SK-MEL-5 (cell line): ENCODE measurements at regions not wholly inside any gene's neighbourhood (a gene's known extent, or its start where the extent isn't known, plus 50 kb on each side); places are given as distances from the start of the nearest gene placed in this dataset.
"Not testable (repeated sequence)": the region's sequence is repeated elsewhere in the genome, so short reads cannot be mapped to it uniquely, and the experiment has no call there.

ENCODE experiments used
- DNase-seq: peaks from one replicate; pipeline ENCODE4 v3.0.0-alpha.2; 2016; ENCODE audit warnings: low read depth, low spot score
- in situ Hi-C: cut with HindIII; loops from 2 replicates; pipeline ENCODE4 v1.10.0; 2016; ENCODE audit warnings: low sequenced_read_pairs, high pct_unique_total_duplicates, low pct_unique_long_range_greater_than_20kb

- no peak for DNase-seq
- in situ Hi-C loops = no loop called here
These were observed 265.1 kb downstream of the ETV1 start for GRCh38 chr7:13724191-13724976.

DNA sequence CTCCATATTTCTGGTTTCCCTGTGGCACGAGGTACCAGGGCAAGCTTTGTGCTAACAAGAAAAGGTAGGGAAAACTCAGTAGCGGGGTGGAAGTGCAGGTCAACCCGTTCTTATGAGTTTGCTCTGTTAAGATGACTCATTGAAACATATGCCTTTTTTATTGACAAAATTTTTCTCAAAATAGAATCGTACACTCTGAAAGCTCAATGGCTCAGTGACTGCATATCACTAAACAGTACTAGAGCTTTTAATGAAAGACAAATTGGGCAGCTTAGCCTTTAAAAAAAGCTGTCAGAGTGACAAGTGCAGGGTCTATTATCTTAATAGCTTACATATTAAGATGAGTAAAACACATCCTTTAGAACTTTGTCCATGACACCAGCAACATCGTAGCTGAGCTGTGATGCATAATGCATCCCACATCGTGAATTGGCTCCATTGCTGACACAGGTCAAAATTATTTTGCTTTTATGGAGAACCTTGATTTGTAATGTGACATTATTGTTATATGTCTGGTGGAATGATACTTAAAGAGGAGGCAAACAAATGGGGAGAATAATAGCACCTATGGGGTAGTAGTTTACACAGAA is 264.4 kb downstream of the ETV1 start:
- in situ Hi-C loops = no loop called here
- DNase-seq = no peak

- DNase-seq = peak; percentile 20
- in situ Hi-C loops = no loop called here
These were observed 263.9 kb downstream of the ETV1 start for GRCh38 chr7:13725591-13725990.

DNA sequence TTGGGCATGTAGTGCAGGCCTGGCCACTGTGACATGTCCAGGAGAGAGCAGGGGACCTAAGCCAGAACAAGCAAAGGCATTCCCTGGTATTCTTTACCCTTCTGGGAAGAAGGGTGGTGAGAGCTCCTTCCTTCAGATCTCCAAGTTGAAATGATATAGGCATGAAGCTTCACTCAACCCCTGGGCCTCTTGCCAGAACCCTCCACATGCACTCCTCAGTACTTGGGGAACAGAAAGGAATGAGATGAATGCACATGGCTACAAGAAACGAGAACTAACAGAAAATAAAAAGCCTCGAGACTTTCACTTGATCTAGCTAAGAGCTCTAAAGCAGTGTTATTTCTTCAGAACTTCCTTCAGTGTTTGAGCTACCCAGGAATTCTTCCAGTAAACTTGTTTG is 262.2 kb downstream of the ETV1 start:
- DNase-seq = no peak
- in situ Hi-C loops = no loop called here

DNA sequence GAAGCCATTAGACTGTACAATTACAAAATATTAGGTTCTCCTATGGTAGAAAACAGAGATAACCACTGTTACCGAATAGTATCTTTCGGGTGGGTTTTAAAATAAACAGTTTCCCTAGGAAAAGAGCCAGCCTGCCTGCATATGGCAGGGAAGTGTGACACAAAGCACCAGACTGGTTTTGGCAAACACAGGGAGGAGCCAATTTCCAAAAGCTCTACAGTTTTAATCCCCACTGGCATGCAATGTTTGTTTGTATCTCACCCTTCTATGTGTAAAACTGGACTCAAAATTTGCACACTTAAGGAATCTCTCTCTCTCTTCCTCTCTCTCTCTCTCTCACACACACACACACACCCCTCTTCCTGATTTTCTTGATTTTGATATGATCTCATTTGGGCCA is 261.7 kb downstream of the ETV1 start:
- no peak for DNase-seq
- in situ Hi-C loops = no loop called here

GRCh38 chr7:13728430-13728829 is 261.0 kb downstream of the ETV1 start:
- in situ Hi-C loops, DNase-seq: not testable (repeated sequence)

- DNase-seq = no peak
- in situ Hi-C loops = no loop called here
These were observed 257.8 kb downstream of the ETV1 start for GRCh38 chr7:13731643-13732042.

DNA sequence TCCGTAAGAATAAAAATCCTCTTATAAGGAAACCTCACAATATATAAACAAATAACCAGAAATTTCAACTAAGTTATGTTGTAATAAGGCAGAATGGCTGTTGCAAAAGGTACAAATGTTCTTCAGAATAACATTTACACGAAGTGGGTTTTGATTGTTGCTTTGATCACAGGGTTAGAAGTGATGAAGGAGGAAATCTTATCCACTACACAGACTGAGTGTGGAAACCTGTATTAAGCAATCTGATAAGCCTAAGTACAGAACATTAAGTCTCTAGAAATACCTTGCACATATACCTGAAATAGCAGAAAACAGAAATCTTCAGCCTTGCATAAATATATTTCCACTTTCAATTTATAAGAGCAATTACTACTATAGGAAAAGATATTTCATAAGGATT is 251.9 kb downstream of the ETV1 start:
- in situ Hi-C loops = no loop called here
- no peak for DNase-seq

DNA sequence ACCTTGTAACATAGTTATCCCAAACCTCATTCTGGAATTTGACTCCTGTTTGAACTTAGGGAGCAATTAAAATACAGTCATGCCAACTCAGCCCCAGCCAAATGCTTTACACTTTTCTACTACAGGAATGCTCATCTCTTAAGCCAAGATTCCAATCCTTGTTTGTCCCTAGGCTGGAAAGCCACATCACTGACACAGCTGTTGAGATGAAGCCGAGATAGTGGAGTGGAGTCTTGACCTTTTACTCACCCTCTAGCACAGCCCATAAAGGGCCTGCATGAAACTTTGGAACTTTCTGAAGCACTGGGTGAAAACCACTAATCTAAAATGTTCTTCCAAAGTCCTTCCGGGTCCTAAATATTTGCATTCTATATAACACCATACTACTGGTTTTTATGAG is 247.3 kb downstream of the ETV1 start:
- in situ Hi-C loops = loop anchor here (5.0 kb wide), 1 partner anchor 465 kb away; no protein-coding TSS in a partner anchor
- no peak for DNase-seq

- in situ Hi-C loops = loop anchor here (5.0 kb wide), 1 partner anchor 466 kb away; no protein-coding TSS in a partner anchor
- peak; percentile 82 for DNase-seq
These were observed 246.7 kb downstream of the ETV1 start for GRCh38 chr7:13742811-13743210.

DNA sequence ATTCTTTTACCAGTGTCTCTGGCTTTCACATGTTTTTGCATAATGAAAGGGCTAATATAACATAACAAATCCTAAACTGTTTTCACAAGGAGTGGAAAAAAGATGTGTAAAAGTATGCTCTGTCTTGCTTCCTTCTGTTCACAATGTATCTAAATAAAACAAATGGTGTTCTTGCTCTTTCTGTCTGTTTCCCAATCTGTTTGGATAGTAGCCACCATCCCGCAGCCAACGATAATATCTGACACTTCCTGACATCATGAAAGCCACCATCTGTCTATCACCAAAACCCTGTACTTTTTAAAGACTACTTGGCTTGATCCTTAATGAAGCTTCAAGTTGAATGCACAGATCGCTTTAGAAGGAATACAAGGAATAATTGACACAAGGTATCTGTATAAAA is 246.2 kb downstream of the ETV1 start:
- in situ Hi-C loops = loop anchor here (5.0 kb wide), 1 partner anchor 466 kb away; no protein-coding TSS in a partner anchor
- DNase-seq = no peak

DNA sequence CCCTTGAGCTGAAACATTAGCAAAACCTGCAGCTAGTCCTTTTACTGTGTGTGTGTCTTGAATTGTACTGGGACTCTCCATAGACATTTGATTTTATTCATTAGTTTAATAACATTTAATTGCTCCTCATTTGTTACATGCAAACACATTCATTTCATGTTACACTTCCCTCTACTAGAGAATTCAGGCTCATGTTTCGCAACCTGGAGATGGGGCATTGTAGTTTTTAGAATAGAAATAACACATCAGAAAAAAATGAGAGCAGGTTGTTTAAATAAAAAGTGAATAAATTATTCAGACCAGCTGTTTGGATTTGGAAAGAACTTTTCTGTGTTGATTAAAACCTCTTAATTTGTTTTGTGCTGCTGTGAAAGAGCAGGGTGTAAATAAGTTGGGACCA is 243.9 kb downstream of the ETV1 start:
- in situ Hi-C loops = no loop called here
- no peak for DNase-seq

DNA sequence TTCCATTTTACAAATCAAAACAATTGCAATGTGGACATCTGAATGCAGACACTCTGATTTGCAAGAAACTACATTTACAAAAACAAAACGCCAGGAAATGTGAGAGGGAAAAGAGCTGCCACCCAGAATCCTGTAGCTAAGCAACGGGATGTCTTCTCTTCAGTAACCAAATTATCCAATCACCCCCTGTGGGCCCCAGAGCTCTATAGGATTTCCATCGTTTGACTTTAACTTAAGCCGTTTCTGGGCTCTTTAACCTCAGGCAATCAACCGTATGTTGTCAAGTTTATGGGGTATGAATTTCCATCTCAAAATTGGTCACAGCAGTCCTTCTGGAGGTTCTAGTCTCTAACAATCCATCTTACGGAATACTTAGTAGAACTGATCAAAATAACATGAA is 240.5 kb downstream of the ETV1 start:
- no peak for DNase-seq
- in situ Hi-C loops = no loop called here

DNA sequence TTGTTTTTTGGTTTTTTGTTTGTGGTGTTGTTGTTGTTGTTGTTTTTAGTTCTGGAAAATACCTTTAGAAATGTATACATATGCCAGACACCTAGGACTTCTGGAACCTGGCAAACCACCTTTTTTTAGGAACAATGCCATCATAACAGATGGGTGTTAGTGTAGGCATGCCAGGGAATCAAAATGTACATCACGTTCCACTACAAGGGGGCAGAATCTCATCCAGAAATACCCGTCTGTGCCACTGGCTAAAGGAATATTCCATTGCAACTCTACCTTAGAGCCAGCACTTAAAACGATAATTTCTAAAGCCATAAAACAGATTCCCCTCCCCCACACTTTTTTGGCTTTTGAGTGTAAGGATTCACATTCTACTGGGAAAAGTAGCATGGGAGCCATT is 239.8 kb downstream of the ETV1 start:
- no peak for DNase-seq
- in situ Hi-C loops = no loop called here

DNA sequence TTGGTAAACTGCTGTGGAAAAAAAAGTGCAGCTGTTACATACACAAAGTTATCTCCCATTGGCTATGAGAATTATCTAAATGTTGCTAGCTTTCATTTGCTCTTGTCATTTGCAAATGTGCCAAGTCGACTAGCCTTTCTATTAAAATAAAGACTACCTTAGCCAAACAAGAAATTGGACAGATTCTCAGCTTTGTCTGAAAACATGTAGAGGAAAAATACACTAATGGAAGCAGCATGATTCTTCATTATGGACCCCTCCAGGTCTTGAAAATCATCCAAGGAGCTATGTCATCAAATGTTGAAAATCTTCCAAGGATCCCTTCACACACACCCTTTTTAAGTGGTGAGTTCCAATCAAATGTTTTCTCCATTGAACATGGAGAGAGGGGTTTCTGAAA is 237.7 kb downstream of the ETV1 start:
- no peak for DNase-seq
- in situ Hi-C loops = no loop called here

GRCh38 chr7:13757841-13758240 is 231.6 kb downstream of the ETV1 start:
- in situ Hi-C loops = no loop called here
- DNase-seq = no peak

DNA sequence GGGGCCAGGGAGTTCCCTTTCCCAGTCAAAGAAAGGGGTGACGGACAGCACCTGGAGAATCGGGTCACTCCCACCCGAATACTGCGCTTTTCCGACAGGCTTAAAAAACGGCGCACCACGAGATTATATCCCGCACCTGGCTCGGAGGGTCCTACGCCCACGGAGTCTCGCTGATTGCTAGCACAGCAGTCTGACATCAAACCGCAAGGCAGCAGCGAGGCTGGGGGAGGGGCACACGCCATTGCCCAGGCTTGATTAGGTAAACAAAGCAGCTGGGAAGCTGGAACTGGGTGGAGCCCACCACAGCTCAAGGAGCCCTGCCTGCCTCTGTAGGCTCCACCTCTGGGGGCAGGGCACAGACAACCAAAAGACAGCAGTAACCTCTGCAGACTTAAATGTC is 223.6 kb downstream of the ETV1 start:
- DNase-seq, in situ Hi-C loops: not testable (repeated sequence)

DNA sequence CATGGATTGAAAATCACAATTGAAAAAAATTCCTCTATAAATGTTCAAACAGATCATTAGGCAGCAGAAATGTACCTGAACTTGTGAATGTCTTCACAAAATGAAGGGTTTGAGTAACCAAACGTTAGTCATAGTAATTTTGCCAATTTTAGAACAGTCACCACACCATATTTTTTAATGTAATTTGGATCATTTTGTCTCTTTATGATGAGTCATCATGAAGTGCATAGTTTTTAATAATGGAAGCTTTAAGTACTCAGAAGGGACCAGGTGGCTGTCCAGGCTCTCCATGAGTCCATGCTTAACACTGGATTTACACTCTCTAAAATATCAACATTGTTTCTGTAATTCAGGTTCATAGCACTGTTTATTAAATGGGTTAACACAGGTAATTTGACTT is 219.2 kb downstream of the ETV1 start:
- in situ Hi-C loops = no loop called here
- no peak for DNase-seq

DNA sequence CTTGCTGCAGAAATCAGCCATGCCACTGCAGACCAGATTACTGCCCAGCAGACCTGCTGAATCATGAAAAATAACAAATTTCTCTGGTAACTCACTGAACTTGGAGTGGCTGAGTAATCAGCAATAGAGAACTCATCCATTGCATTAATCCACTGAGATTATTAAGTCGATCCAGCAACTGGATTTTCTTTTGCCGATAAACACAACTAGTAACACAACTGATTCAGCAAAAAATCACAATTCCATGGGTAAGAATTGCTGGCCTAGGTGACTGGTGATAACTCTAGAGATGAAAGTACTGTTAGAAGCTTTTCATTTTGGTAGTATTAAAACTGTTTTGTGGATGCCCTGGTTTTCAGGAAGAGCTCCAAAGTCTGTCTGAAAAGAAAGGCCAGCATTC is 214.5 kb downstream of the ETV1 start:
- no peak for DNase-seq
- in situ Hi-C loops = no loop called here
